ENCODE measurements at regions not wholly inside any gene's neighbourhood (a gene's known extent, or its start where the extent isn't known, plus 50 kb on each side); places are given as distances from the start of the nearest gene placed in this dataset.

GRCh38 chr4:64130907-64131306, 278.3 kb downstream of the TECRL start:
- Mint-ChIP-seq H3K4me3 (no peak overlapping the region), H3K9me3 (no peaks in the 10 kb centered on the region), H3K36me3 (ENCODE audit: low read depth) (no peaks in the 10 kb centered on the region), H3K27me3 (no peaks in the 10 kb centered on the region), H3K27ac (no peak overlapping the region), H3K4me1 (ENCODE audit: low read depth) (no peaks in the 10 kb centered on the region)
- H3K27ac ChIP-seq (ENCODE audit: low read depth in 1 of 2, low read length in 2 of 2): no peak overlapping the region
- intact Hi-C loops (cut with DNase I, micrococcal nuclease): no loop called here
- ATAC-seq (ENCODE audit: poor library complexity) (no peak), DNase-seq (no peak)
- H3K27me3 ChIP-seq (ENCODE audit: control insufficient read depth in 1 of 2, insufficient read depth in 2 of 2, low read length in 2 of 2): no peaks in the 10 kb centered on the region
- CTCF ChIA-PET: no interaction called here
- no peaks in the 10 kb centered on the region for H3K4me1 ChIP-seq (ENCODE audit: insufficient read depth, low read length)
- POLR2A ChIA-PET: no interaction called here
- TF ChIP-seq, protein P1, sequence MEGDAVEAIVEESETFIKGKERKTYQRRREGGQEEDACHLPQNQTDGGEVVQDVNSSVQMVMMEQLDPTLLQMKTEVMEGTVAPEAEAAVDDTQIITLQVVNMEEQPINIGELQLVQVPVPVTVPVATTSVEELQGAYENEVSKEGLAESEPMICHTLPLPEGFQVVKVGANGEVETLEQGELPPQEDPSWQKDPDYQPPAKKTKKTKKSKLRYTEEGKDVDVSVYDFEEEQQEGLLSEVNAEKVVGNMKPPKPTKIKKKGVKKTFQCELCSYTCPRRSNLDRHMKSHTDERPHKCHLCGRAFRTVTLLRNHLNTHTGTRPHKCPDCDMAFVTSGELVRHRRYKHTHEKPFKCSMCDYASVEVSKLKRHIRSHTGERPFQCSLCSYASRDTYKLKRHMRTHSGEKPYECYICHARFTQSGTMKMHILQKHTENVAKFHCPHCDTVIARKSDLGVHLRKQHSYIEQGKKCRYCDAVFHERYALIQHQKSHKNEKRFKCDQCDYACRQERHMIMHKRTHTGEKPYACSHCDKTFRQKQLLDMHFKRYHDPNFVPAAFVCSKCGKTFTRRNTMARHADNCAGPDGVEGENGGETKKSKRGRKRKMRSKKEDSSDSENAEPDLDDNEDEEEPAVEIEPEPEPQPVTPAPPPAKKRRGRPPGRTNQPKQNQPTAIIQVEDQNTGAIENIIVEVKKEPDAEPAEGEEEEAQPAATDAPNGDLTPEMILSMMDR (IDR thresholded peaks at IDR 0.05): no peak
- H3K4me3 ChIP-seq (ENCODE audit: low read length): no peak overlapping the region
- H3K36me3 ChIP-seq (ENCODE audit: insufficient read depth, low read length): no peaks in the 10 kb centered on the region
- peaks cover 0 to 6% of the 10 kb centered on the region in 2 experiments for H3K9me3 ChIP-seq (ENCODE audit: control insufficient read depth in 1 of 2, insufficient read depth in 1 of 2, low read length in 2 of 2)

DNA sequence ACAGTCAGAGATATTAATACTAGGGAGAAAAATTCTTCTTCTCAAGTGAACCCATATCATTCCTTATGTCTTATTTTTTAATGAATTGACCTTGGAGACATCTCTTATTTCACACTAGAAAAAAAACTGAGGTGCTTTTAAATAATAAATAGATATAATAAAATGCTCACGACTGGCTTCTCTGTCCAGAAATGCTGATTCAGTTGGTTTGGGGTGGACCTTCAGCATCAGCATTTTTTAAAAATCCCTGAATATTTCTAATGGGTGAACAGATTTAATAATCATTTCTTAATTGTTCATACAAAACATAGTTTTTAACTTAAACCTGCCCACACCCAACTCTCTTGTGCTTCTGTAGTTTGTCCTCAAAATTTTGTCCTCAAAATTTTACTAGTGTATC, 283.9 kb downstream of the TECRL start:
- TF ChIP-seq, protein P1 (IDR thresholded peaks at IDR 0.05): no peak
- H3K4me3 Mint-ChIP-seq: no peak overlapping the region
- Histone ChIP-seq H3K9me3 (ENCODE audit: control insufficient read depth in 1 of 2, insufficient read depth in 1 of 2, low read length in 2 of 2) (peaks cover 8 to 12% of the 10 kb centered on the region in 2 experiments), H3K4me1 (ENCODE audit: insufficient read depth, low read length) (no peaks in the 10 kb centered on the region), H3K36me3 (ENCODE audit: insufficient read depth, low read length) (no peaks in the 10 kb centered on the region), H3K4me3 (ENCODE audit: low read length) (no peak overlapping the region), H3K27me3 (ENCODE audit: control insufficient read depth in 1 of 2, insufficient read depth in 2 of 2, low read length in 2 of 2) (no peaks in the 10 kb centered on the region), H3K27ac (ENCODE audit: low read depth in 1 of 2, low read length in 2 of 2) (no peak overlapping the region)
- H3K4me1 Mint-ChIP-seq (ENCODE audit: low read depth): no peaks in the 10 kb centered on the region
- no peaks in the 10 kb centered on the region for H3K36me3 Mint-ChIP-seq (ENCODE audit: low read depth)
- no peak overlapping the region for H3K27ac Mint-ChIP-seq
- ChIA-PET CTCF (no interaction called here), POLR2A (no interaction called here)
- H3K9me3 Mint-ChIP-seq: peaks cover 8% of the 10 kb centered on the region
- no peak for DNase-seq
- intact Hi-C loops (cut with DNase I, micrococcal nuclease): no loop called here
- H3K27me3 Mint-ChIP-seq: no peaks in the 10 kb centered on the region
- ATAC-seq (ENCODE audit: poor library complexity): no peak

- TF ChIP-seq, protein P1 (IDR thresholded peaks at IDR 0.05): no peak
- ATAC-seq (ENCODE audit: poor library complexity): no peak
- intact Hi-C loops (cut with DNase I, micrococcal nuclease): no loop called here
- peaks cover 10% of the 10 kb centered on the region for H3K9me3 Mint-ChIP-seq
- DNase-seq: no peak
- H3K27ac Mint-ChIP-seq: no peak overlapping the region
- no peak overlapping the region for H3K4me3 Mint-ChIP-seq
- Histone ChIP-seq H3K4me3 (ENCODE audit: low read length) (no peak overlapping the region), H3K36me3 (ENCODE audit: insufficient read depth, low read length) (no peaks in the 10 kb centered on the region), H3K4me1 (ENCODE audit: insufficient read depth, low read length) (no peaks in the 10 kb centered on the region), H3K27ac (ENCODE audit: low read depth in 1 of 2, low read length in 2 of 2) (no peak overlapping the region), H3K9me3 (ENCODE audit: control insufficient read depth in 1 of 2, insufficient read depth in 1 of 2, low read length in 2 of 2) (peaks cover 8 to 12% of the 10 kb centered on the region in 2 experiments), H3K27me3 (ENCODE audit: control insufficient read depth in 1 of 2, insufficient read depth in 2 of 2, low read length in 2 of 2) (no peaks in the 10 kb centered on the region)
- H3K27me3 Mint-ChIP-seq: no peaks in the 10 kb centered on the region
- H3K4me1 Mint-ChIP-seq (ENCODE audit: low read depth): no peaks in the 10 kb centered on the region
- no peaks in the 10 kb centered on the region for H3K36me3 Mint-ChIP-seq (ENCODE audit: low read depth)
- ChIA-PET POLR2A (no interaction called here), CTCF (no interaction called here)
These were observed 287.4 kb downstream of the TECRL start for GRCh38 chr4:64121803-64122202.

Data from CD4-positive, alpha-beta T cell (primary cell).